Endometrium (tissue), 2 donors: ENCODE measurements at regions not wholly inside any gene's neighbourhood (a gene's known extent, or its start where the extent isn't known, plus 50 kb on each side); places are given as distances from the start of the nearest gene placed in this dataset.

Experiments used
- FAIRE-seq: peaks from 2 replicates; lab custom pipeline; 2012; peaks lifted over from hg19 to GRCh38; lab: Jason Lieb, UNC
- donor health status: control.
- donor health status: control.

- FAIRE-seq: no peak
These were observed 257.9 kb downstream of the UACA start for GRCh38 chr15:70505411-70505919.

GRCh38 chr15:70504988-70505387, 258.4 kb downstream of the UACA start:
- no peak for FAIRE-seq

- FAIRE-seq: no peak
These were observed 258.9 kb downstream of the UACA start for GRCh38 chr15:70504299-70504951.

GRCh38 chr15:70503798-70504298, 259.5 kb downstream of the UACA start:
- FAIRE-seq: no peak

- FAIRE-seq: no peak
These were observed 260.1 kb downstream of the UACA start for GRCh38 chr15:70503073-70503745.

- no peak for FAIRE-seq
These were observed 260.8 kb downstream of the UACA start for GRCh38 chr15:70502529-70502928.

- no peak for FAIRE-seq
These were observed 261.5 kb downstream of the UACA start for GRCh38 chr15:70501849-70502248.

- no peak for FAIRE-seq
These were observed 262.1 kb downstream of the UACA start for GRCh38 chr15:70501121-70501727.

GRCh38 chr15:70499791-70500190, 263.6 kb downstream of the UACA start:
- FAIRE-seq: no peak

GRCh38 chr15:70498096-70498626, 265.2 kb downstream of the UACA start:
- no peak for FAIRE-seq

GRCh38 chr15:70497661-70498060, 265.7 kb downstream of the UACA start:
- FAIRE-seq: no peak

- no peak for FAIRE-seq
These were observed 267.3 kb downstream of the UACA start for GRCh38 chr15:70495991-70496599.

GRCh38 chr15:70494852-70495571, 268.3 kb downstream of the UACA start:
- no peak for FAIRE-seq

GRCh38 chr15:70494517-70494851, 268.9 kb downstream of the UACA start:
- no peak for FAIRE-seq

GRCh38 chr15:70493787-70494516, 269.4 kb downstream of the UACA start:
- FAIRE-seq: no peak

GRCh38 chr15:70493376-70493775, 270.0 kb downstream of the UACA start:
- FAIRE-seq: no peak

- FAIRE-seq: no peak
These were observed 270.8 kb downstream of the UACA start for GRCh38 chr15:70492240-70493177.

- FAIRE-seq: no peak
These were observed 271.7 kb downstream of the UACA start for GRCh38 chr15:70491641-70492040.

GRCh38 chr15:70491201-70491621, 272.1 kb downstream of the UACA start:
- FAIRE-seq: no peak

- FAIRE-seq: no peak
These were observed 272.6 kb downstream of the UACA start for GRCh38 chr15:70490838-70491155.
